GM12878 (cell line): ENCODE measurements at regions not wholly inside any gene's neighbourhood (a gene's known extent, or its start where the extent isn't known, plus 50 kb on each side); places are given as distances from the start of the nearest gene placed in this dataset.

Source experiments
- ATAC-seq: fragments of 200-7000 bp; cut with Tn5 transposase; 3 replicates; pipeline ENCODE4 v1.9.1; 2020; ENCODE audit warnings: mild to moderate bottlenecking, moderate library complexity
- BruUV-seq: library from RNA; stranded (reverse); fragments of 400-500 nt; replicated peaks from 2 replicates; lab custom pipeline; 2021; lab: Mats Ljungman, UMichigan
- CTCF ChIA-PET: fragments of 300-600 bp; sonication (Branson Sonifier 250); formaldehyde crosslinking; extraction: SDS; loops from one replicate; lab custom pipeline; 2021; ENCODE audit warnings: inconsistent platforms; lab: Yijun Ruan, JAX
- POLR2A ChIA-PET: fragments of 350-600 bp; formaldehyde crosslinking; extraction: SDS; loops from one replicate; lab custom pipeline; 2021; ENCODE audit warnings: inconsistent platforms; lab: Charles Lee
- RAD21 ChIA-PET: fragments of 300-600 bp; sonication (Branson Sonifier 250); formaldehyde crosslinking; loops from one replicate; lab custom pipeline; 2023; ENCODE audit warnings: antibody characterized with exemption; ENCODE audit not compliant: unreplicated experiment; lab: Charles Lee
- SMC1A ChIA-PET: fragments of 300-600 bp; sonication (Branson Sonifier 250); formaldehyde crosslinking; loops from one replicate; lab custom pipeline; 2023; ENCODE audit not compliant: unreplicated experiment, uncharacterized antibody; lab: Charles Lee
- DNase-seq: peaks from one replicate; pipeline ENCODE4 v3.0.0-alpha.2; 2011; ENCODE audit warnings: low read depth, low spot score
- FAIRE-seq: peaks from 3 replicates; lab custom pipeline; 2011; peaks lifted over from hg19 to GRCh38; lab: Jason Lieb, UNC
- H2AFZ ChIP-seq: 2 replicates; pipeline ENCODE4 v1.6.0; 2011; ENCODE audit warnings: low read depth, low read length, control low read depth; ENCODE audit not compliant: control insufficient read depth
- H3K27ac ChIP-seq: 2 replicates; pipeline ENCODE4 v1.5.1; 2011; ENCODE audit warnings: control low read depth; ENCODE audit not compliant: control insufficient read depth, insufficient read depth
- H3K27me3 ChIP-seq, 2 experiments: replicated peaks in 1 of 2; 2 replicates each; pipeline versions ENCODE4 v1.6.0 to v1.6.1; 2011; ENCODE audit warnings: low read length in 1 of 2; ENCODE audit not compliant: control insufficient read depth in 2 of 2, insufficient read depth in 2 of 2
- H3K36me3 ChIP-seq, 2 experiments: 2 replicates each; pipeline ENCODE4 v1.5.1; 2011; ENCODE audit warnings: low read length in 1 of 2; ENCODE audit not compliant: control insufficient read depth in 2 of 2, insufficient read depth in 2 of 2
- H3K4me1 ChIP-seq: 2 replicates; pipeline ENCODE4 v1.6.1; 2011; ENCODE audit warnings: mild to moderate bottlenecking, low read length, moderate library complexity, mixed read lengths; ENCODE audit not compliant: control insufficient read depth, insufficient read depth
- H3K4me2 ChIP-seq: 2 replicates; pipeline ENCODE4 v1.6.0; 2011; ENCODE audit warnings: control low read depth; ENCODE audit not compliant: control insufficient read depth, insufficient read depth
- H3K4me3 ChIP-seq: fragments of 200-600 bp; sonication (generic); 2 replicates; pipeline ENCODE4 v1.5.1; 2016
- H3K79me2 ChIP-seq: 2 replicates; pipeline ENCODE4 v1.6.0; 2011; ENCODE audit warnings: low read length; ENCODE audit not compliant: control insufficient read depth, insufficient read depth
- H3K9ac ChIP-seq: 2 replicates; pipeline ENCODE4 v1.8.0; 2011; ENCODE audit warnings: low read length, control low read depth, mixed read lengths; ENCODE audit not compliant: control insufficient read depth, insufficient read depth
- H3K9me3 ChIP-seq: replicated peaks from 3 replicates; pipeline ENCODE4 v1.5.1; 2011; ENCODE audit warnings: mild to moderate bottlenecking, low read length; ENCODE audit not compliant: control insufficient read depth, insufficient read depth
- H4K20me1 ChIP-seq: 2 replicates; pipeline ENCODE4 v1.6.0; 2011; ENCODE audit not compliant: control insufficient read depth, insufficient read depth
- ATF2 ChIP-seq: IDR thresholded peaks from 2 replicates; pipeline ENCODE4 v1.6.1; 2012; ENCODE audit warnings: low read length, inconsistent platforms
- CHD4 ChIP-seq: fragments of 200-600 bp; sonication (generic); IDR thresholded peaks from 2 replicates; pipeline ENCODE4 v1.6.1; 2016; ENCODE audit warnings: mild to moderate bottlenecking
- E4F1 ChIP-seq: fragments of 450-650 bp; IDR thresholded peaks from 2 replicates; pipeline ENCODE4 v1.6.1; 2018; ENCODE audit warnings: borderline replicate concordance, mild to moderate bottlenecking; ENCODE audit not compliant: partially characterized antibody
- HDAC6 ChIP-seq: fragments of 200-600 bp; sonication (generic); IDR thresholded peaks from one replicate; pipeline ENCODE4 v1.8.0; 2017; ENCODE audit warnings: antibody characterized with exemption; ENCODE audit not compliant: unreplicated experiment
- MLLT1 ChIP-seq: fragments of 450-650 bp; IDR thresholded peaks from 2 replicates; pipeline ENCODE4 v1.6.1; 2016; ENCODE audit warnings: mild to moderate bottlenecking
- NBN ChIP-seq: fragments of 450-650 bp; IDR thresholded peaks from 2 replicates; pipeline ENCODE4 v1.6.1; 2016
- RFX5 ChIP-seq: IDR thresholded peaks from 2 replicates; pipeline ENCODE4 v1.6.1; 2011; ENCODE audit warnings: low read depth, low read length, improper control_type of control experiment
- ZNF217 ChIP-seq: fragments of 450-650 bp; IDR thresholded peaks from 2 replicates; pipeline ENCODE4 v1.6.1; 2017; ENCODE audit warnings: antibody characterized with exemption, mild to moderate bottlenecking
- WGBS: methylation state at CpG from one replicate; pipeline ENCODE4 v1.1.6; 2016; ENCODE audit warnings: low lambda C conversion rate; ENCODE audit not compliant: insufficient replicate concordance, insufficient coverage; ENCODE audit errors: missing lambda C conversion rate; 5-methylcytosine and 5-hydroxymethylcytosine counted together
- in situ Hi-C: fragments of 300-500 bp; cut with MboI; formaldehyde crosslinking; loops from 9 replicates; pipeline ENCODE4 v1.14.3; 2018; ENCODE audit warnings: mixed read lengths
- intact Hi-C: fragments of 100-400 bp; cut with micrococcal nuclease; formaldehyde crosslinking; loops from one replicate; pipeline ENCODE4 v1.14.2; 2022; ENCODE audit not compliant: unreplicated experiment
- TF ChIP-seq, protein P1 (sequence below): fragments of 450-650 bp; IDR thresholded peaks from 2 replicates; pipeline ENCODE4 v1.6.1; 2017; ENCODE audit warnings: low read depth, mild to moderate bottlenecking, moderate library complexity
- TF ChIP-seq, protein P2 (sequence below): IDR thresholded peaks from 2 replicates; pipeline ENCODE4 v1.6.1; 2011; ENCODE audit warnings: mild to moderate bottlenecking, low read depth, low read length, moderate library complexity; ENCODE audit not compliant: insufficient replicate concordance
- TF ChIP-seq, protein P3 (sequence below): IDR thresholded peaks from 2 replicates; pipeline ENCODE4 v1.6.1; 2012; ENCODE audit warnings: low read depth, low read length, improper control_type of control experiment

DNA sequence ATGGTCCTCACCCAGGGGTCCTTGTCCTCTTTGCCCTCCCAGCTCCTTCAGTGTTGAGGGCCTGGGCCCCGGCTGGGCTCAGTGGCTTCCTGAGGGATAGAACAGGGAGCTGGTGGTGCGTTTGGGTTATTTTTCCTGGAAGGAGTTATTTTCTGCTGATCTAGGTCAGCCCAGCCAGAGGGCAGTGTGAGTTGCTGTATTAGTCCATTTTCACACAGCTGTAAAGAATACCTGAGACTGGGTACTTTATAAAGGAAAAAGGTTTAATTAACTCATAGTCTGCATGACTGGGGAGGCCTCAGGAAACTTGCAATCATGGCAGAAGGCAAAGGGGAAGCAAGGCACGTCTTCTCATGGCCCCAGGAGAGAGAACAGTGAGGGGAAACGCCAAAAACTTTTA lies 122.4 kb upstream of the PCBD1 start (continued):
- TF ChIP-seq, protein P1, sequence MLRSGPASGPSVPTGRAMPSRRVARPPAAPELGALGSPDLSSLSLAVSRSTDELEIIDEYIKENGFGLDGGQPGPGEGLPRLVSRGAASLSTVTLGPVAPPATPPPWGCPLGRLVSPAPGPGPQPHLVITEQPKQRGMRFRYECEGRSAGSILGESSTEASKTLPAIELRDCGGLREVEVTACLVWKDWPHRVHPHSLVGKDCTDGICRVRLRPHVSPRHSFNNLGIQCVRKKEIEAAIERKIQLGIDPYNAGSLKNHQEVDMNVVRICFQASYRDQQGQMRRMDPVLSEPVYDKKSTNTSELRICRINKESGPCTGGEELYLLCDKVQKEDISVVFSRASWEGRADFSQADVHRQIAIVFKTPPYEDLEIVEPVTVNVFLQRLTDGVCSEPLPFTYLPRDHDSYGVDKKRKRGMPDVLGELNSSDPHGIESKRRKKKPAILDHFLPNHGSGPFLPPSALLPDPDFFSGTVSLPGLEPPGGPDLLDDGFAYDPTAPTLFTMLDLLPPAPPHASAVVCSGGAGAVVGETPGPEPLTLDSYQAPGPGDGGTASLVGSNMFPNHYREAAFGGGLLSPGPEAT, result no peak
- no peak for TF ChIP-seq E4F1
- TF ChIP-seq, protein P2, sequence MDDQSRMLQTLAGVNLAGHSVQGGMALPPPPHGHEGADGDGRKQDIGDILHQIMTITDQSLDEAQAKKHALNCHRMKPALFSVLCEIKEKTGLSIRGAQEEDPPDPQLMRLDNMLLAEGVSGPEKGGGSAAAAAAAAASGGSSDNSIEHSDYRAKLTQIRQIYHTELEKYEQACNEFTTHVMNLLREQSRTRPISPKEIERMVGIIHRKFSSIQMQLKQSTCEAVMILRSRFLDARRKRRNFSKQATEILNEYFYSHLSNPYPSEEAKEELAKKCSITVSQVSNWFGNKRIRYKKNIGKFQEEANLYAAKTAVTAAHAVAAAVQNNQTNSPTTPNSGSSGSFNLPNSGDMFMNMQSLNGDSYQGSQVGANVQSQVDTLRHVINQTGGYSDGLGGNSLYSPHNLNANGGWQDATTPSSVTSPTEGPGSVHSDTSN, result no peak
- TF ChIP-seq, all 136 proteins: peak for 0

DNA sequence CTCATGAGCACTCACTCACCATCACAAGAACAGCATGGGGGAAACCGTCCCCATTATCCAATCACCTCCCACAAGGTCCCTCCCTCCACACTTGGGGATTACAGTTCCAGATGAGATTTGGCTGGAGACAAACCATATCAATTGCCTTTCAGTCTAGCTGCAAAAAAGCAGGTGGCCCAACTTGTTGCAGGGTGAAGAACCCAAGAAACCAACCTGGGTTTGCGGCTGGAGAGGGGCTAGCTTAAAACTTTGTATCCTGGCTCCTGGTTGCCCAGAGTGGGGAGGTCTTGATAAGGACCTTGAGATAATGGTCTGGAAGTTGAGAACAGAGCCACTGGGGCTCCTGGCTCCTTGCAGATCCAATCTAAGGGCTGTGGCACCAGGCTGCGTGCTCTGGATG lies 122.8 kb upstream of the PCBD1 start:
- TF ChIP-seq ZNF217, result no peak
- no peak for TF ChIP-seq ATF2
- no peak for TF ChIP-seq HDAC6
- TF ChIP-seq, protein P3, sequence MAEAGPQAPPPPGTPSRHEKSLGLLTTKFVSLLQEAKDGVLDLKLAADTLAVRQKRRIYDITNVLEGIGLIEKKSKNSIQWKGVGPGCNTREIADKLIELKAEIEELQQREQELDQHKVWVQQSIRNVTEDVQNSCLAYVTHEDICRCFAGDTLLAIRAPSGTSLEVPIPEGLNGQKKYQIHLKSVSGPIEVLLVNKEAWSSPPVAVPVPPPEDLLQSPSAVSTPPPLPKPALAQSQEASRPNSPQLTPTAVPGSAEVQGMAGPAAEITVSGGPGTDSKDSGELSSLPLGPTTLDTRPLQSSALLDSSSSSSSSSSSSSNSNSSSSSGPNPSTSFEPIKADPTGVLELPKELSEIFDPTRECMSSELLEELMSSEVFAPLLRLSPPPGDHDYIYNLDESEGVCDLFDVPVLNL, result no peak
- no peak for TF ChIP-seq NBN
- TF ChIP-seq CHD4, result no peak
- no peak for TF ChIP-seq MLLT1
- no peak for TF ChIP-seq RFX5
- CTCF ChIA-PET, result interaction anchor here (1.0 kb wide), 1 partner anchor 12 kb away, joined by 3 read pairs; no protein-coding TSS in a partner anchor
- FAIRE-seq (no peak), ATAC-seq (no peak), DNase-seq (no peak)
- H3K27me3 ChIP-seq, result peaks cover 2 to 3% of the 10 kb centered on the region in 2 experiments; a peak in 1 of 4 replicates
- H3K4me1 ChIP-seq, result no peaks in the 10 kb centered on the region
- H3K9me3 ChIP-seq, result no peaks in the 10 kb centered on the region
- 33% methylated on average over 3 of the region's 3 CpGs for WGBS
- H3K27ac ChIP-seq, result no peak overlapping the region
- BruUV-seq, result no TSS peak
- H3K79me2 ChIP-seq, result no peaks in the 10 kb centered on the region
- H4K20me1 ChIP-seq, result no peaks in the 10 kb centered on the region
- intact Hi-C loops (no loop called here), in situ Hi-C loops (no loop called here)
- POLR2A ChIA-PET, result no interaction called here
- H3K4me2 ChIP-seq, result no peak overlapping the region
- no peak overlapping the region for H3K4me3 ChIP-seq
- SMC1A ChIA-PET, result interaction anchor here (0.6 kb wide), 1 partner anchor 120 kb away, joined by 3 read pairs; no protein-coding TSS in a partner anchor
- H3K36me3 ChIP-seq, result no peaks in the 10 kb centered on the region
- no peak overlapping the region for H3K9ac ChIP-seq
- no peak overlapping the region for H2AFZ ChIP-seq
- RAD21 ChIA-PET, result no interaction called here
